Astrocyte (in vitro differentiated cells and primary cell): ENCODE measurements at regions not wholly inside any gene's neighbourhood (a gene's known extent, or its start where the extent isn't known, plus 50 kb on each side); places are given as distances from the start of the nearest gene placed in this dataset.

Source experiments
- EZH2 ChIP-seq: IDR thresholded peaks from 2 replicates; pipeline ENCODE4 v1.6.1; 2012; ENCODE audit warnings: mild to moderate bottlenecking, low read length, inconsistent platforms; ENCODE audit not compliant: insufficient read depth
- TF ChIP-seq, protein P1 (sequence below): IDR thresholded peaks from 2 replicates; pipeline ENCODE4 v1.5.1; 2011; ENCODE audit warnings: low read depth, mild to moderate bottlenecking, inconsistent platforms, low read length, moderate library complexity; ENCODE audit not compliant: insufficient read depth

DNA sequence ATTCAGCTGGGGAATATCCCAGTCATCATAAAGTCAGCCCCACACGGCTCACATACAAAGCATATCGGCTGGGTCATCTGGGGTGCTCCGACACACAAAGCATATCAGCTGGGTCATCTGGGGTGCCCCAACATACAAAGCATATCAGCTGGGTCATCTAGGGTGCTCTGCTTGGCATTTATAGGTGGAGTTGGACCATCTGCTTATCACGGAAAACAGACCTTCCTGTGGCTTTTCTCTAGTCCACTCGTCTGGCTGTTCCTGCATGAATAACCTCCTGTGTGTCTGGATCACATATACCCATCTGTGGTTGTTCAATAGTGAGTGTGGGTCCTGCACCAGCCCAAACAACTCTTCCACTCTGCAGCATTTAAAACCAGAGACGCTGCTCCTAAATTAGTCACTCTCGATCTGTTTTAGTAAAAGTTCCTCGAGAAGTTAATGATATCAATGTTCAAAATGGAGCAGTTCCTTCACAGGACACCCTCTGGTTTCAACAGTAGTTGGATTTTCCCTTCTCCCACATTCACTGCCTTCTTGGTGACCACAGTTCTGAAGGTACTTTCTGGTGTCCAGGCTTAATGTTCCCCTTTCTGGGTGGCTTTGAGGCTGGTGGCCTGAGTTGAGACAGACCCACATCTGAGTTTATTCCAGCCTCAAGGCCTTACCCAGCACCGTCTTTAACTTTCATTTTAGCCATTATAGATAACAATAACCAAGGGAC lies 70.0 kb upstream of the FRG1 start:
- TF ChIP-seq, protein P1, sequence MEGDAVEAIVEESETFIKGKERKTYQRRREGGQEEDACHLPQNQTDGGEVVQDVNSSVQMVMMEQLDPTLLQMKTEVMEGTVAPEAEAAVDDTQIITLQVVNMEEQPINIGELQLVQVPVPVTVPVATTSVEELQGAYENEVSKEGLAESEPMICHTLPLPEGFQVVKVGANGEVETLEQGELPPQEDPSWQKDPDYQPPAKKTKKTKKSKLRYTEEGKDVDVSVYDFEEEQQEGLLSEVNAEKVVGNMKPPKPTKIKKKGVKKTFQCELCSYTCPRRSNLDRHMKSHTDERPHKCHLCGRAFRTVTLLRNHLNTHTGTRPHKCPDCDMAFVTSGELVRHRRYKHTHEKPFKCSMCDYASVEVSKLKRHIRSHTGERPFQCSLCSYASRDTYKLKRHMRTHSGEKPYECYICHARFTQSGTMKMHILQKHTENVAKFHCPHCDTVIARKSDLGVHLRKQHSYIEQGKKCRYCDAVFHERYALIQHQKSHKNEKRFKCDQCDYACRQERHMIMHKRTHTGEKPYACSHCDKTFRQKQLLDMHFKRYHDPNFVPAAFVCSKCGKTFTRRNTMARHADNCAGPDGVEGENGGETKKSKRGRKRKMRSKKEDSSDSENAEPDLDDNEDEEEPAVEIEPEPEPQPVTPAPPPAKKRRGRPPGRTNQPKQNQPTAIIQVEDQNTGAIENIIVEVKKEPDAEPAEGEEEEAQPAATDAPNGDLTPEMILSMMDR = no peak
- TF ChIP-seq EZH2 = no peak
